Caco-2 (cell line): ENCODE measurements at regions not wholly inside any gene's neighbourhood (a gene's known extent, or its start where the extent isn't known, plus 50 kb on each side); places are given as distances from the start of the nearest gene placed in this dataset.

Source experiments
- BruUV-seq: library from RNA; stranded (reverse); fragments of 400-500 nt; replicated peaks from 2 replicates; lab custom pipeline; 2021; lab: Mats Ljungman, UMichigan
- CTCF ChIA-PET: fragments of 300-600 bp; sonication (Branson Sonifier 250); formaldehyde crosslinking; loops from one replicate; lab custom pipeline; 2022; ENCODE audit warnings: antibody characterized with exemption; lab: Charles Lee
- POLR2A ChIA-PET: fragments of 300-600 bp; sonication (Branson Sonifier 250); formaldehyde crosslinking; loops from one replicate; lab custom pipeline; 2022; ENCODE audit warnings: antibody characterized with exemption; lab: Charles Lee
- DNase-seq, 2 experiments: peaks; one replicate each; pipeline versions ENCODE4 v3.0.0 to v3.0.0-alpha.2; 2020 to 2022
- H3K27me3 ChIP-seq: replicated peaks from 2 replicates; pipeline ENCODE4 v1.6.0; 2011; ENCODE audit warnings: low read length; ENCODE audit not compliant: control insufficient read depth, insufficient read depth
- H3K36me3 ChIP-seq: 2 replicates; pipeline ENCODE4 v1.5.1; 2011; ENCODE audit warnings: low read length; ENCODE audit not compliant: control insufficient read depth, insufficient read depth
- H3K4me1 ChIP-seq: fragments of 250-450 bp; sonication (Bioruptor Pico); 2 replicates; pipeline ENCODE4 v1.5.1; 2020; ENCODE audit warnings: mild to moderate bottlenecking
- H3K4me3 ChIP-seq: 2 replicates; pipeline ENCODE4 v1.5.1; 2011; ENCODE audit warnings: low read depth, mild to moderate bottlenecking, control low read depth, low read length
- H3K9me3 ChIP-seq: fragments of 250-450 bp; sonication (Bioruptor Pico); 2 replicates; pipeline ENCODE4 v1.5.1; 2020; ENCODE audit warnings: mild to moderate bottlenecking, moderate library complexity
- H3K27ac Mint-ChIP-seq: one replicate; pipeline ENCODE4 v1.8.0; 2022; ENCODE audit warnings: mixed read lengths; ENCODE audit not compliant: unreplicated experiment
- H3K27me3 Mint-ChIP-seq: one replicate; pipeline ENCODE4 v1.8.0; 2022; ENCODE audit warnings: mixed read lengths; ENCODE audit not compliant: insufficient read depth, unreplicated experiment
- H3K36me3 Mint-ChIP-seq: one replicate; pipeline ENCODE4 v1.8.0; 2022; ENCODE audit warnings: mild to moderate bottlenecking, mixed read lengths; ENCODE audit not compliant: insufficient read depth, unreplicated experiment
- H3K4me1 Mint-ChIP-seq: one replicate; pipeline ENCODE4 v1.8.0; 2022; ENCODE audit warnings: low read depth, mixed read lengths; ENCODE audit not compliant: unreplicated experiment
- H3K4me3 Mint-ChIP-seq: one replicate; pipeline ENCODE4 v1.8.0; 2022; ENCODE audit warnings: mild to moderate bottlenecking, moderate library complexity, mixed read lengths; ENCODE audit not compliant: unreplicated experiment
- H3K9me3 Mint-ChIP-seq: one replicate; pipeline ENCODE4 v1.8.0; 2022; ENCODE audit warnings: mixed read lengths; ENCODE audit not compliant: unreplicated experiment
- CTCF ChIP-seq, 2 experiments: fragments of 200-600 bp in 1 of 2; IDR thresholded peaks; 1 replicate in 1 of 2; 2 replicates in 1 of 2; pipeline versions ENCODE4 v1.5.1 to v1.8.0; 2011 to 2022; ENCODE audit warnings: antibody characterized with exemption in 1 of 2, control low read depth in 1 of 2, inconsistent platforms in 1 of 2, low read depth in 1 of 2, low read length in 1 of 2, mild to moderate bottlenecking in 1 of 2, moderate library complexity in 1 of 2; ENCODE audit not compliant: insufficient read depth in 1 of 2, severe bottlenecking in 1 of 2, unreplicated experiment in 1 of 2
- intact Hi-C: fragments of 100-400 bp; cut with micrococcal nuclease; formaldehyde crosslinking; loops from one replicate; pipeline ENCODE4 v1.10.0; 2022; ENCODE audit not compliant: unreplicated experiment

GRCh38 chr5:2486373-2486772 lies 265.1 kb downstream of the IRX2 start:
- H3K27me3 Mint-ChIP-seq = no peaks in the 10 kb centered on the region
- BruUV-seq = no TSS peak

GRCh38 chr5:2482778-2483177 lies 268.7 kb downstream of the IRX2 start:
- intact Hi-C loops = no loop called here
- BruUV-seq = no TSS peak

More at GRCh38 chr5:2486373-2486772, 265.1 kb downstream of the IRX2 start:
- POLR2A ChIA-PET = no interaction called here
- H3K36me3 ChIP-seq = no peaks in the 10 kb centered on the region
- Mint-ChIP-seq H3K4me1 (no peaks in the 10 kb centered on the region), H3K4me3 (no peak overlapping the region), H3K9me3 (peaks cover 15% of the 10 kb centered on the region), H3K36me3 (no peaks in the 10 kb centered on the region), H3K27ac (no peak overlapping the region)
- H3K9me3 ChIP-seq = peaks cover 3% of the 10 kb centered on the region; the same call in 1 of the 2 replicates
- intact Hi-C loops = no loop called here
- CTCF ChIA-PET = no interaction called here
- no peaks in the 10 kb centered on the region for H3K27me3 ChIP-seq
- TF ChIP-seq CTCF (IDR thresholded peaks at IDR 0.05; ENCODE audit: insufficient read depth in 1 of 2, low read depth in 1 of 2, low read length in 1 of 2, severe bottlenecking in 1 of 2, unreplicated experiment in 1 of 2) = no peak
- no peak overlapping the region for H3K4me3 ChIP-seq
- no peak for DNase-seq
- no peaks in the 10 kb centered on the region for H3K4me1 ChIP-seq

GRCh38 chr5:2480871-2481270 lies 270.6 kb downstream of the IRX2 start:
- TF ChIP-seq CTCF (IDR thresholded peaks at IDR 0.05; ENCODE audit: insufficient read depth in 1 of 2, low read depth in 1 of 2, low read length in 1 of 2, severe bottlenecking in 1 of 2, unreplicated experiment in 1 of 2) = no peak
- Histone ChIP-seq H3K4me3 (no peak overlapping the region), H3K27me3 (no peaks in the 10 kb centered on the region), H3K4me1 (no peaks in the 10 kb centered on the region), H3K9me3 (peaks cover 7% of the 10 kb centered on the region), H3K36me3 (no peaks in the 10 kb centered on the region)
- H3K4me3 Mint-ChIP-seq = no peak overlapping the region
- H3K27me3 Mint-ChIP-seq = no peaks in the 10 kb centered on the region
- no peak overlapping the region for H3K27ac Mint-ChIP-seq
- ChIA-PET POLR2A (no interaction called here), CTCF (no interaction called here)
- H3K4me1 Mint-ChIP-seq = no peaks in the 10 kb centered on the region
- H3K36me3 Mint-ChIP-seq = no peaks in the 10 kb centered on the region
- H3K9me3 Mint-ChIP-seq = peaks cover 15% of the 10 kb centered on the region
- no peak for DNase-seq
- no TSS peak for BruUV-seq
- intact Hi-C loops = no loop called here

More at GRCh38 chr5:2482778-2483177, 268.7 kb downstream of the IRX2 start:
- Histone ChIP-seq H3K4me1 (no peaks in the 10 kb centered on the region), H3K9me3 (peaks cover 7% of the 10 kb centered on the region), H3K36me3 (no peaks in the 10 kb centered on the region), H3K4me3 (no peak overlapping the region), H3K27me3 (no peaks in the 10 kb centered on the region)
- Mint-ChIP-seq H3K36me3 (no peaks in the 10 kb centered on the region), H3K4me1 (no peaks in the 10 kb centered on the region), H3K4me3 (no peak overlapping the region), H3K27me3 (no peaks in the 10 kb centered on the region), H3K27ac (no peak overlapping the region), H3K9me3 (peaks cover 15% of the 10 kb centered on the region)
- POLR2A ChIA-PET = no interaction called here
- no peak for TF ChIP-seq CTCF (IDR thresholded peaks at IDR 0.05; ENCODE audit: insufficient read depth in 1 of 2, low read depth in 1 of 2, low read length in 1 of 2, severe bottlenecking in 1 of 2, unreplicated experiment in 1 of 2)
- CTCF ChIA-PET = no interaction called here
- DNase-seq = no peak
